ENCODE measurements at regions not wholly inside any gene's neighbourhood (a gene's known extent, or its start where the extent isn't known, plus 50 kb on each side); places are given as distances from the start of the nearest gene placed in this dataset.

- Mint-ChIP-seq H3K4me3 (ENCODE audit: low read depth) (no peak overlapping the region), H3K27ac (no peak overlapping the region), H3K9me3 (no peaks in the 10 kb centered on the region), H3K4me1 (ENCODE audit: low read depth) (no peaks in the 10 kb centered on the region), H3K27me3 (ENCODE audit: low read depth) (peaks cover 20% of the 10 kb centered on the region), H3K36me3 (ENCODE audit: low read depth) (no peaks in the 10 kb centered on the region)
- DNase-seq (ENCODE audit: low spot score), result no peak
- intact Hi-C loops (cut with micrococcal nuclease), result no loop called here
These were observed 151.3 kb upstream of the NPVF start for GRCh38 chr7:25379351-25380300.

DNA sequence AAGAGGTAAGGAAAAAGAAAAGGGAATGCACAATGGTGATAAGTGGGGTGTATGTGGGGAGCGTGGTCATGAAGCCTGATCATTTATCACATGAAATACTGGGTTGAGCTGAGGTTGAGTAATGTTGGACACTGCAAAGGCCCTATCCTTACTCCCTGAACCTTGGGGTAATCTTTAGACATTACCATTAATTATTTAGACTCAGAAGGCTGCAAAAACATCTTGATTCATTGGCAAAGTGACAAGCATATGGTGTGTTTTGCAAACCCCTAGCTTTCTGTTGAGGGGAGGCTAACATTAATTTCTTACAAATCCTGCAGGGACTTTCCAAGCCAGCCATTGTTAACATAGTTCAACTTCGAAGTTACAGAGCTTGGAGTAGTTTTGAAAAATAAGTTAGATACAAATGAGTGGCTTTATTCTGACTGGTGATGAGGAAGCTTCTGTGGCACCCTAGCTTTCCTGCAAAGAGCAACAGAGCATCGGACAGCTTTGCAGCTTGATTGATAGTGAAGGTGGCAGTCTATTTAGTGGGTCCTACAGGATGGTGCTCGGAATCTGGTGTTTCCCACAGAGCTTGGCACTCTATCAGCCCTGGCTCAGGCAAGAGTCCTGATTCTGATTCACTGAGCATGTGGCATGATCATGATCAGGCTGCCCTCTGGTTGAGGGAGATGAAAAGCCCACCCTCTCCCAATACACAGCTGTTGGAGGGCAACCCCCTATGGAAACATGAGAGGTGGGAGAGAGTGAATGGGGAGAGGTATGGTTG, 153.7 kb upstream of the NPVF start:
- Mint-ChIP-seq H3K4me3 (ENCODE audit: low read depth) (no peak overlapping the region), H3K9me3 (no peaks in the 10 kb centered on the region), H3K27me3 (ENCODE audit: low read depth) (peaks cover 20% of the 10 kb centered on the region), H3K4me1 (ENCODE audit: low read depth) (no peaks in the 10 kb centered on the region), H3K36me3 (ENCODE audit: low read depth) (no peaks in the 10 kb centered on the region), H3K27ac (no peak overlapping the region)
- intact Hi-C loops (cut with micrococcal nuclease), result no loop called here
- DNase-seq (ENCODE audit: low spot score), result no peak

DNA sequence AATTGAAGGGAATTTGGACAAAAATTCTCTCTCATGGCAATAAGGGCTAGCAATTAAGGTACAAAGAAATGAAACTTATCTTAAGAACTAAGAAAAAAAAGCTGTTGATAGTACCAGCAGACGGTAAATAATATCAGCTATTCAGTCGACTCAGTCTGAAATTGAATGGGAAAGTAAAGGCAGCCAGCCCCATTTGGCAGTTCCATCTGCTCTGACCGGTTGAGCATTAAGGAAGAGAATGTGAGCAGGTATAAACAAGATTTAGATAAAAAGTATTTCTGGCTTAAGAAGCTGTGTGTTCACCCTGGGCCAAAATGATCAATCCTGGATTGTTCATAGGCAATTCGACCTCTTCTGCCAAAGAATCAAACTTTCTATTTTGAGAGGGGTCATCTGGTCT, 154.6 kb upstream of the NPVF start:
- Mint-ChIP-seq H3K9me3 (no peaks in the 10 kb centered on the region), H3K4me3 (ENCODE audit: low read depth) (no peak overlapping the region), H3K27ac (no peak overlapping the region), H3K36me3 (ENCODE audit: low read depth) (no peaks in the 10 kb centered on the region), H3K4me1 (ENCODE audit: low read depth) (no peaks in the 10 kb centered on the region), H3K27me3 (ENCODE audit: low read depth) (peaks cover 20% of the 10 kb centered on the region)
- intact Hi-C loops (cut with micrococcal nuclease), result no loop called here
- DNase-seq (ENCODE audit: low spot score), result no peak

GRCh38 chr7:25383402-25383801, 155.1 kb upstream of the NPVF start:
- Mint-ChIP-seq H3K4me1 (ENCODE audit: low read depth) (no peaks in the 10 kb centered on the region), H3K9me3 (no peaks in the 10 kb centered on the region), H3K36me3 (ENCODE audit: low read depth) (no peaks in the 10 kb centered on the region), H3K4me3 (ENCODE audit: low read depth) (no peak overlapping the region), H3K27me3 (ENCODE audit: low read depth) (peaks cover 18% of the 10 kb centered on the region), H3K27ac (no peak overlapping the region)
- DNase-seq (ENCODE audit: low spot score), result no peak
- intact Hi-C loops (cut with micrococcal nuclease), result no loop called here

- intact Hi-C loops (cut with micrococcal nuclease), result no loop called here
- no peaks in the 10 kb centered on the region for H3K9me3 Mint-ChIP-seq
- no peaks in the 10 kb centered on the region for H3K36me3 Mint-ChIP-seq (ENCODE audit: low read depth)
- H3K27ac Mint-ChIP-seq, result no peak overlapping the region
- H3K4me1 Mint-ChIP-seq (ENCODE audit: low read depth), result no peaks in the 10 kb centered on the region
- DNase-seq (ENCODE audit: low spot score), result no peak
- no peak overlapping the region for H3K4me3 Mint-ChIP-seq (ENCODE audit: low read depth)
- H3K27me3 Mint-ChIP-seq (ENCODE audit: low read depth), result peaks cover 18% of the 10 kb centered on the region
These were observed 156.7 kb upstream of the NPVF start for GRCh38 chr7:25384788-25385505.

DNA sequence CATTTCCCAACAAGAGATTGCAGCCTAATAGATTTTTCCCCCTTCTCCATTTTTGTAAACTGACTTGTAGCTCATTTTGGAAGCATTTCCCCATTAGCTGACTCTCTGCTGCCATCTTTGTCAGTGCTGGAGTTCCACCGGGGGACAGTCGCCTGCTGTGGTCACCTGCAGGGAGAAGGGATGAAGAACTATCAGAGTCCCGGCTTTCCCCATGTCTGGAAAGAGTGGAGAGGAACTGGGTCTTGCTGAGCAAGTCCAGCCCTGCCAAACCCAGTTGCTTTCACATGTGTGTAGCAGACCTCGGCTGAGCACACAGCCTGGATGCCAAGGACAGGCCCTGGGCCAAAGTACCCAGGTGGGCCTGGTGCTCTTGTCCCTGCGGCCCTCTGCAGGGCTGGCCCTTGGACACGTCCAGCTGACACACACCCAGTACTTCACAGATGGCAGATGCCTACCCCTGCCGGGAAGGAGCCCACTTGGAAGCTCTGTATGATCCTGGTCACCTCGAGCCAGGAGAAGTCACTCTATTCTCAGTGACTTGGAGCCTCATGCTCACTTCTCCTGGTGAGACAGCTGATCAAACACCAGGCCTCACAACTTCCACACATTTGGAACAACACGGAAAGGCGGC, 157.3 kb upstream of the NPVF start:
- Mint-ChIP-seq H3K27me3 (ENCODE audit: low read depth) (peaks cover 21% of the 10 kb centered on the region), H3K9me3 (no peaks in the 10 kb centered on the region), H3K27ac (no peak overlapping the region), H3K4me3 (ENCODE audit: low read depth) (no peak overlapping the region), H3K36me3 (ENCODE audit: low read depth) (no peaks in the 10 kb centered on the region), H3K4me1 (ENCODE audit: low read depth) (no peaks in the 10 kb centered on the region)
- intact Hi-C loops (cut with micrococcal nuclease), result no loop called here
- no peak for DNase-seq (ENCODE audit: low spot score)

- H3K9me3 Mint-ChIP-seq, result no peaks in the 10 kb centered on the region
- intact Hi-C loops (cut with micrococcal nuclease), result no loop called here
- H3K36me3 Mint-ChIP-seq (ENCODE audit: low read depth), result no peaks in the 10 kb centered on the region
These were observed 158.0 kb upstream of the NPVF start for GRCh38 chr7:25386311-25386744.

GRCh38 chr7:25388681-25389080, 160.4 kb upstream of the NPVF start:
- Mint-ChIP-seq H3K27me3 (ENCODE audit: low read depth) (peaks cover 7% of the 10 kb centered on the region), H3K4me1 (ENCODE audit: low read depth) (no peaks in the 10 kb centered on the region), H3K27ac (no peak overlapping the region), H3K36me3 (ENCODE audit: low read depth) (no peaks in the 10 kb centered on the region), H3K4me3 (ENCODE audit: low read depth) (no peak overlapping the region), H3K9me3 (no peaks in the 10 kb centered on the region)
- DNase-seq (ENCODE audit: low spot score), result no peak
- intact Hi-C loops (cut with micrococcal nuclease), result loop anchor here (1.0 kb wide), 1 partner anchor 129 kb away; no protein-coding TSS in a partner anchor

More at GRCh38 chr7:25386311-25386744, 158.0 kb upstream of the NPVF start:
- no peak for DNase-seq (ENCODE audit: low spot score)
- Mint-ChIP-seq H3K27ac (no peak overlapping the region), H3K27me3 (ENCODE audit: low read depth) (peaks cover 17% of the 10 kb centered on the region), H3K4me3 (ENCODE audit: low read depth) (no peak overlapping the region), H3K4me1 (ENCODE audit: low read depth) (no peaks in the 10 kb centered on the region)

DNA sequence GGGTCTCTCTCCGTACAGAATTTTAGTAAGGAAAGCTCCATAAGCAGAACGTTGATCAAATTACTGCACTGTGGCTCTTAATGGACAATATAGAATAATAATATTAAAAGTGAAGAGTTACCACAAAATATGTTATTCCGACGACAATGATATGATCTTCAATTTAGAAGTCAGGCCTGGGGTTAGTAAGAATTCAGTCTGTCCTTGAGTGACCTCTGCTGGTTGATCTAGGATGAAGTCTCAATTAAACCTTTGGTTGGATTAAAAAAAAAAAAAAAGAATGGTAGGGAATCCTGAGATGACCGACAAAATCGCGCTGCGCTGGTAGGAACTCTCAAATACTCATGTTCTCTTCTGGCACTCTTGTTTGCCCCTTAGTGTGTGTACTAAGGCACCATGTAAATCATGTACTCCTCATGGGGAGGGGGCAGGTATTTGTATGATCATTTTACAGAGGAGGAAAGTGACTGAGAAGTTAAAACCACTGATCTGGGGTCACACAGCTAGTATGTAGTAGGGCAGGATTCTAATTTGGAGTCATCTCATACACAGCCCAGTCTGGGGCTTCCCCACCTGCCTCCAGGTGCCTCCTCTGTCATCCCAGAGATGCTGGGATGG, 161.3 kb upstream of the NPVF start:
- Mint-ChIP-seq H3K27ac (no peak overlapping the region), H3K36me3 (ENCODE audit: low read depth) (no peaks in the 10 kb centered on the region), H3K4me3 (ENCODE audit: low read depth) (no peak overlapping the region), H3K27me3 (ENCODE audit: low read depth) (peaks cover 13% of the 10 kb centered on the region), H3K9me3 (no peaks in the 10 kb centered on the region), H3K4me1 (ENCODE audit: low read depth) (no peaks in the 10 kb centered on the region)
- no peak for DNase-seq (ENCODE audit: low spot score)
- intact Hi-C loops (cut with micrococcal nuclease), result loop anchor here (1.0 to 2.0 kb wide), 2 partner anchors 130 to 175 kb away; no protein-coding TSS in a partner anchor

DNA sequence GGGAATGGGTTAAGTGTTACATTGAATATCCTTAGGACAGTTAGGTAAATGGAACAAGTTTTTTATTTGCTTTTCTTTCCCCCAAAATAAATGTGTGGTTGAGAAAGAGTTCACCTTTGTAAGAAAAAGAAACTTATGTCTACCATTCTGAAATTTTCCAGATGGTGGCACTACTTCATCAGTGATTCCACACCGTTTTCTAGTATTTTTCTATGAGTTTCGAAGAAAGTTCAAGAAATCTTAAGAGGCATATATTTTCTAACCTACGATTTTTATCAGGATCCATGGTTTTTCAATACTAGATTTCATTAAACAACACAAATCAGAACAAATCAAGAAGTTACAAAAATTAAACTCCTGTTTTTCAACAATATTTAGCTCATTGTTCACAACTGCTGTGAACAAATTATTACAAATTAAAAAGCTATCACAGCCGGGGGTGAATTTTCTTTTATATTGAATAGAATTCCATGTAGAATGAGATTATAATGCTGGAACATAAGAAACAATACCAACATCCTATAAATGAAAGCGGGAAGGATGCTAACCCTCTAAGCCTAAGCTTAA, 163.1 kb upstream of the NPVF start:
- Mint-ChIP-seq H3K9me3 (no peaks in the 10 kb centered on the region), H3K4me1 (ENCODE audit: low read depth) (no peaks in the 10 kb centered on the region), H3K27me3 (ENCODE audit: low read depth) (peaks cover 14% of the 10 kb centered on the region), H3K36me3 (ENCODE audit: low read depth) (no peaks in the 10 kb centered on the region), H3K4me3 (ENCODE audit: low read depth) (no peak overlapping the region), H3K27ac (no peak overlapping the region)
- DNase-seq (ENCODE audit: low spot score), result no peak
- intact Hi-C loops (cut with micrococcal nuclease), result loop anchor here (2.0 kb wide), 1 partner anchor 173 kb away; no protein-coding TSS in a partner anchor

- Mint-ChIP-seq H3K4me1 (ENCODE audit: low read depth) (no peaks in the 10 kb centered on the region), H3K27ac (no peak overlapping the region), H3K4me3 (ENCODE audit: low read depth) (no peak overlapping the region), H3K9me3 (no peaks in the 10 kb centered on the region), H3K27me3 (ENCODE audit: low read depth) (peaks cover 14% of the 10 kb centered on the region), H3K36me3 (ENCODE audit: low read depth) (no peaks in the 10 kb centered on the region)
- intact Hi-C loops (cut with micrococcal nuclease), result loop anchor here (2.0 kb wide), 1 partner anchor 173 kb away; no protein-coding TSS in a partner anchor
- no peak for DNase-seq (ENCODE audit: low spot score)
These were observed 163.8 kb upstream of the NPVF start for GRCh38 chr7:25391961-25392587.

All from activated T-helper 2 cell treated with anti-CD3 and anti-CD28 coated beads, Interferon-gamma antibody, Interleukin-2, Interleukin-4, amounts not matched to agents 10 μg/mL and 5 μg/mL and 100 μg/mL, durations not matched to agents 14 hours and 24 hours and 36 hours (primary cell).